Trophoblast cell (in vitro differentiated cells and primary cell): ENCODE measurements at regions not wholly inside any gene's neighbourhood (a gene's known extent, or its start where the extent isn't known, plus 50 kb on each side); places are given as distances from the start of the nearest gene placed in this dataset.

Experiments used
- DNase-seq, 2 donors: peaks; one replicate each; pipeline ENCODE4 v3.0.0-alpha.2; 2016
- H2AFZ ChIP-seq: 2 replicates; pipeline ENCODE4 v1.6.1; 2013; ENCODE audit warnings: low read length, moderate library complexity, mild to moderate bottlenecking; ENCODE audit not compliant: insufficient read depth, poor library complexity
- H2AK5ac ChIP-seq: 2 replicates; pipeline ENCODE4 v1.6.1; 2013; ENCODE audit warnings: mild to moderate bottlenecking, low read length
- H2BK120ac ChIP-seq: 2 replicates; pipeline ENCODE4 v1.6.1; 2013; ENCODE audit warnings: low read length, mild to moderate bottlenecking, moderate library complexity; ENCODE audit not compliant: insufficient read depth, poor library complexity
- H2BK12ac ChIP-seq: 2 replicates; pipeline ENCODE4 v1.6.1; 2013; ENCODE audit warnings: mild to moderate bottlenecking, low read length, moderate library complexity
- H2BK5ac ChIP-seq: 2 replicates; pipeline ENCODE4 v1.6.1; 2013; ENCODE audit warnings: low read length, low read depth, moderate library complexity, mild to moderate bottlenecking; ENCODE audit not compliant: poor library complexity
- H3K14ac ChIP-seq: 2 replicates; pipeline ENCODE4 v1.6.1; 2013; ENCODE audit warnings: mild to moderate bottlenecking, low read length
- H3K18ac ChIP-seq: 2 replicates; pipeline ENCODE4 v1.6.1; 2013; ENCODE audit warnings: mild to moderate bottlenecking, low read length
- H3K23ac ChIP-seq: 2 replicates; pipeline ENCODE4 v1.6.1; 2013; ENCODE audit warnings: low read length
- H3K27ac ChIP-seq: 2 replicates; pipeline ENCODE4 v1.5.1; 2013; ENCODE audit warnings: low read depth, mild to moderate bottlenecking, inconsistent platforms, low read length, moderate library complexity
- H3K27me3 ChIP-seq: 2 replicates; pipeline ENCODE4 v1.6.1; 2013; ENCODE audit warnings: inconsistent platforms, mild to moderate bottlenecking, low read length, moderate library complexity; ENCODE audit not compliant: insufficient read depth
- H3K36me3 ChIP-seq, 2 experiments: 1 replicate in 1 of 2; 2 replicates in 1 of 2; pipeline ENCODE4 v1.6.1; 2013; ENCODE audit warnings: low read length in 2 of 2, mild to moderate bottlenecking in 2 of 2, moderate library complexity in 1 of 2; ENCODE audit not compliant: insufficient read depth in 2 of 2, control insufficient read depth in 1 of 2
- H3K4ac ChIP-seq: 2 replicates; pipeline ENCODE4 v1.6.1; 2013; ENCODE audit warnings: low read depth, mild to moderate bottlenecking, low read length, moderate library complexity
- H3K4me1 ChIP-seq, 2 experiments: 1 replicate in 1 of 2; 2 replicates in 1 of 2; pipeline ENCODE4 v1.6.1; 2013; ENCODE audit warnings: low read length in 2 of 2, mild to moderate bottlenecking in 2 of 2, moderate library complexity in 1 of 2; ENCODE audit not compliant: insufficient read depth in 2 of 2, control insufficient read depth in 1 of 2
- H3K4me2 ChIP-seq: 2 replicates; pipeline ENCODE4 v1.6.1; 2013; ENCODE audit warnings: inconsistent platforms, mild to moderate bottlenecking, low read length, moderate library complexity
- H3K4me3 ChIP-seq: 2 replicates; pipeline ENCODE4 v1.5.1; 2013; ENCODE audit warnings: mild to moderate bottlenecking, low read depth, low read length, inconsistent platforms
- H3K79me1 ChIP-seq: one replicate; pipeline ENCODE4 v1.6.1; 2013; ENCODE audit warnings: low read length
- H3K79me2 ChIP-seq: 2 replicates; pipeline ENCODE4 v1.6.1; 2013; ENCODE audit warnings: low read length, mild to moderate bottlenecking; ENCODE audit not compliant: control insufficient read depth, insufficient read depth, poor library complexity
- H3K9ac ChIP-seq: 2 replicates; pipeline ENCODE4 v1.6.1; 2013; ENCODE audit warnings: mild to moderate bottlenecking, low read length
- H3K9me3 ChIP-seq: 2 replicates; pipeline ENCODE4 v1.6.1; 2013; ENCODE audit warnings: low read depth, mild to moderate bottlenecking, control low read depth, inconsistent platforms, low read length; ENCODE audit not compliant: insufficient read depth
- H4K12ac ChIP-seq: 2 replicates; pipeline ENCODE4 v1.6.1; 2013; ENCODE audit warnings: low read depth, mild to moderate bottlenecking, low read length, moderate library complexity
- H4K8ac ChIP-seq: 2 replicates; pipeline ENCODE4 v1.6.1; 2013; ENCODE audit warnings: low read depth, mild to moderate bottlenecking, low read length, moderate library complexity
- H4K91ac ChIP-seq: one replicate; pipeline ENCODE4 v1.6.1; 2013; ENCODE audit warnings: low read depth, mild to moderate bottlenecking, low read length, moderate library complexity
- WGBS: extraction: QIAGEN DNeasy Blood & Tissue Kit; methylation state at CpG from one replicate; pipeline ENCODE4 v1.1.7; 2013; ENCODE audit warnings: missing lambda C conversion rate; ENCODE audit not compliant: insufficient read length, insufficient coverage; ENCODE audit errors: extremely low coverage; 5-methylcytosine and 5-hydroxymethylcytosine counted together

DNA sequence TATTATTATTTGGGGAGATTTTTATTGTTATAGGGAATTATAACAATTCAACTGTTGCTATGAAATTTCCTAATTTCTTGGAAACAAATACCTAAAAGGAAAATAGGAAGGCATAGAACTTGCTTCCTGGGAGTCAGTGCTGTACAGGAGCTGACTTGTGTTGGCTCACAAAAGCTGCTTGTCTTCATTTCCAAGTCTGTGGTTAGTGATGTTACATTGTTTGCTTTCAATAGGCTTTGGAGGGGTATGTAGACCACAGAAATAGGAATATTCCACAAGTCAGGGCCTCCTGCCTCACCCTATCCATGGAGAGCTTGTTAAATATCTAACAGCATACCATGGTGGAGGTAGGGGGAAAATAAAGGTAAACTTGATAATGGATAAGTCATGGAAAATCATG is 688.9 kb upstream of the FAM98A start:
- Histone ChIP-seq H3K9ac (no peak overlapping the region), H3K27ac (no peak overlapping the region), H3K23ac (no peak overlapping the region), H2BK120ac (no peak overlapping the region), H3K79me2 (no peaks in the 10 kb centered on the region), H2BK12ac (no peak overlapping the region), H3K4me1 (no peaks in the 10 kb centered on the region), H3K14ac (no peak overlapping the region), H2BK5ac (no peak overlapping the region), H4K12ac (no peak overlapping the region), H3K79me1 (no peaks in the 10 kb centered on the region), H3K36me3 (no peaks in the 10 kb centered on the region), H2AFZ (no peak overlapping the region), H3K4me3 (no peak overlapping the region), H4K91ac (no peak overlapping the region), H3K4ac (no peak overlapping the region), H2AK5ac (no peak overlapping the region), H4K8ac (no peak overlapping the region), H3K27me3 (no peaks in the 10 kb centered on the region), H3K4me2 (no peak overlapping the region), H3K18ac (no peak overlapping the region), H3K9me3 (no peaks in the 10 kb centered on the region)
- DNase-seq, result no peak

DNA sequence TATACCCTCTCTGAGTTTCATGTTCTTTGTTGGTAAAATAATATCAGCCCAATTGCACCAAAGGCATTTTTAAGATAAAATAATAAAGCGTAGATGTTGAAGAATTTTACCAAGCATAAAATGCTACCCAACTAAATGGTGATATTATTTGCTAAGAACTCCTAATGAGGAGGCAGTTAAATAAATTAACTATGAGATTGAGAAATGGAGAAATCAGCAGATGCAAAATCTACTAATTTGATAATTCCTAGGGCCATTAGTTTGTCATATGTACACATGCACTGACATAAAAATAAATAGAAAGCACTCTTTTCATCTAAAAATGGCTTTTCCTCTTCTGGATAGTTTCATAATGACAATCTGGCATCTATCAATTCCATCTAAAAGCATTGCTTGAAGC is 681.5 kb upstream of the FAM98A start:
- no peak overlapping the region for H3K23ac ChIP-seq
- no peak overlapping the region for H3K4me2 ChIP-seq
- no peak overlapping the region for H3K27ac ChIP-seq
- no peak overlapping the region for H3K9ac ChIP-seq
- H2BK12ac ChIP-seq, result no peak overlapping the region
- H3K36me3 ChIP-seq, result no peaks in the 10 kb centered on the region
- no peaks in the 10 kb centered on the region for H3K4me1 ChIP-seq
- H4K8ac ChIP-seq, result no peak overlapping the region
- no peak overlapping the region for H3K18ac ChIP-seq
- no peaks in the 10 kb centered on the region for H3K27me3 ChIP-seq
- no CpG with 5 or more reads among the region's 1 CpG for WGBS
- H3K14ac ChIP-seq, result no peak overlapping the region
- no peak overlapping the region for H3K4ac ChIP-seq
- H2BK120ac ChIP-seq, result no peak overlapping the region
- H3K79me2 ChIP-seq, result no peaks in the 10 kb centered on the region
- no peak overlapping the region for H4K12ac ChIP-seq
- no peak overlapping the region for H4K91ac ChIP-seq
- no peak overlapping the region for H2BK5ac ChIP-seq
- no peak for DNase-seq
- H3K79me1 ChIP-seq, result no peaks in the 10 kb centered on the region
- H2AK5ac ChIP-seq, result no peak overlapping the region
- no peak overlapping the region for H3K4me3 ChIP-seq
- no peaks in the 10 kb centered on the region for H3K9me3 ChIP-seq
- H2AFZ ChIP-seq, result no peak overlapping the region

DNA sequence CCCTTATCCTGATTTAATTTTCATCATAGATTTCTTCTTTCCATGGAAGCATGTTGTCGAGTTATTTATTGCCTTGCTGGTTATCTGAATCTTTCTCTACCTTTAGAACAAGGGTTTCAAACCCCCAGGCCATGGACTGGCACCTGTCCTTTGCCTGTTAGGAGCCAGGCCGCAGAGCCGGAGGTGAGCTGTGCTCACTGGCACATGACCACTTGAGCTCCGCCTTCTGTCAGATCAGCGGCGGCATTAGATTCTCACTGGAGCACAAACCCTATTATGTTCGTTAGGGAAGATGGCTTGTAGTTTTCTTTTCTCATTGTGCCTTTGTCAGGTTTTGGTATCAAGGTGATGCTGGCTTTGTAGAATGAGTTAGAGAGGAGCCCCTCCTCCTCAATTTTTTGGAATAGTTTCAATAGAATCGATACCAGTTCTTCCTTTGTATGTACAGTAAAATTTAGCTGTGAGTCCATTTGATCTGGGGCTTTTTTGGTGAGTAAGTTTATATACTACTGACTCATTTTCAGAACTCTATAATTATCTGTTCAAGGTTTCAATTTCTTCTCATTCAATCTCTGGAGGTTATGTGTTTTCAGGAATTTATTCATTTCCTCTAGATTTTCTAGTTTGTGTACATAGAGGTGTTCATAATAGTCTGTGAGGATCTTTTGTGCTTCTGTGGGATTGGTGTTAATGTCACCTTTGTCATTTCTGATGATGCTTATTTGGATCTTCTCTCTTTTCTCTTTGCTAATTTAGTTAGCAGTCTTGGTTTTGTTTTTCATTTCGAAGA is 668.0 kb upstream of the FAM98A start:
- Histone ChIP-seq H3K79me2 (no peaks in the 10 kb centered on the region), H3K14ac (no peak overlapping the region), H3K4me1 (no peaks in the 10 kb centered on the region), H2BK120ac (no peak overlapping the region), H3K9ac (no peak overlapping the region), H2BK12ac (no peak overlapping the region), H3K18ac (no peak overlapping the region), H2AFZ (no peak overlapping the region), H3K9me3 (no peaks in the 10 kb centered on the region), H4K12ac (no peak overlapping the region), H3K4me2 (no peak overlapping the region), H4K8ac (no peak overlapping the region), H3K36me3 (no peaks in the 10 kb centered on the region), H3K27ac (no peak overlapping the region), H3K79me1 (no peaks in the 10 kb centered on the region), H3K23ac (no peak overlapping the region), H2BK5ac (no peak overlapping the region), H4K91ac (no peak overlapping the region), H3K4ac (no peak overlapping the region), H2AK5ac (no peak overlapping the region), H3K4me3 (no peak overlapping the region), H3K27me3 (no peaks in the 10 kb centered on the region)
- no peak for DNase-seq
- WGBS, result no CpG with 5 or more reads among the region's 9 CpGs

DNA sequence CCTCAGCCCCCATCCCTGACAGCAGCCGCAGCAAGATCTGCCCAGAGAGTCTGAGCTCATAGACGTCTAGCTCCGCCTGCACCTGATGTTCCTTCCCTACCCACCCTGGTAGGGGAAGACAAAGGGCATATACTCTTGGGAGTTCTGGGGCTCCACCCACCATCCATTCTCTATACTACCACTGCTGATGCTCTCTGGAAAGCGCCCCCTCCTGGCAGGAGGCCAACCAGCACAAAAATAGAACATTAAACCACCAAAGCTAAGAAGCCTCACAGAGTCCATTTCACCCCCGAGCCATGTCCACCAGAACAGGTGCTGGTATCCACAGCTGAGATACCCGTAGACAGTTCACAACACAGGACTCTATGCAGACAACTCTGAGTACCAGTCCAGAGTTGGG is 662.6 kb upstream of the FAM98A start:
- Histone ChIP-seq H2BK12ac (no peak overlapping the region), H3K4me1 (no peaks in the 10 kb centered on the region), H3K14ac (no peak overlapping the region), H3K79me1 (no peaks in the 10 kb centered on the region), H2BK5ac (no peak overlapping the region), H3K4me2 (no peak overlapping the region), H3K27ac (no peak overlapping the region), H3K79me2 (no peaks in the 10 kb centered on the region), H4K12ac (no peak overlapping the region), H3K4ac (no peak overlapping the region), H3K18ac (no peak overlapping the region), H3K23ac (no peak overlapping the region), H4K8ac (no peak overlapping the region), H3K9me3 (no peaks in the 10 kb centered on the region), H3K4me3 (no peak overlapping the region), H2AK5ac (no peak overlapping the region), H2BK120ac (no peak overlapping the region), H2AFZ (no peak overlapping the region), H3K36me3 (no peaks in the 10 kb centered on the region), H3K27me3 (no peaks in the 10 kb centered on the region), H4K91ac (no peak overlapping the region), H3K9ac (no peak overlapping the region)
- no peak for DNase-seq
- WGBS, result no CpG with 5 or more reads among the region's 6 CpGs
